ENCODE measurements at regions not wholly inside any gene's neighbourhood (a gene's known extent, or its start where the extent isn't known, plus 50 kb on each side); places are given as distances from the start of the nearest gene placed in this dataset.
A peak's percentile ranks its signal among the peaks of the same experiment; 100 is the strongest.
"Not testable (repeated sequence)": the region's sequence is repeated elsewhere in the genome, so short reads cannot be mapped to it uniquely, and the experiment has no call there.

- DNase-seq = no peak
Observed at GRCh38 chr13:87982400-87982799, 311.2 kb downstream of the SLITRK5 start.

DNA sequence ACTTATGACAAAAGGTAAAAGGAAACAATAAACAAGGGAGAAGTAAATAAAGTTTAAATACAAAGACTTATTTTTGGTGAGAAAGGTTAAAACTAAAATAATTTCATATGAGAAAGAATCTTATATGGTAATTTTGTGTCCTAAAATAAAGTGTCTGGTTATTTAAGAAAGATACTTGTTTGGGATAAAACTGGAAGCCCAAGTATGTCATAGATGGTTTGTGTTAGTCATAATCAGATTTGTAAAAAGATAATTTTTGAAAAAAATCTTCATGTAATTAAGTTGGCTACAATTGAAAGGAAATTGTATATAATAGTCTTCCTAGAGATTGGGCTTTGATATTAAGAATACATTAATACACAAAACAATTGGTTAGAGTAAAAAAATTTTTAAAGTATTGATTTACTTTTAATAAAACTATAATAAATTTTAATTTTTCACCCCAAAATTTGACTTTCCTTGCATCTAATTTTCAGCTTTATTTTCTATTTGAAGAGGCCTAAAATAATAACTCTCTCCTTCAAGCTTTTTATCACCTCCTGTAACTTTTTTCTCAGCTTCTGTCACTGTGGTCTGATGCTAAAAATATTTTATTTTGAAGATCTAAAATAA is 315.6 kb downstream of the SLITRK5 start:
- DNase-seq = no peak

GRCh38 chr13:87998081-87998480 is 326.9 kb downstream of the SLITRK5 start:
- DNase-seq = no peak

GRCh38 chr13:87999240-87999700 is 328.1 kb downstream of the SLITRK5 start:
- no peak for DNase-seq

DNA sequence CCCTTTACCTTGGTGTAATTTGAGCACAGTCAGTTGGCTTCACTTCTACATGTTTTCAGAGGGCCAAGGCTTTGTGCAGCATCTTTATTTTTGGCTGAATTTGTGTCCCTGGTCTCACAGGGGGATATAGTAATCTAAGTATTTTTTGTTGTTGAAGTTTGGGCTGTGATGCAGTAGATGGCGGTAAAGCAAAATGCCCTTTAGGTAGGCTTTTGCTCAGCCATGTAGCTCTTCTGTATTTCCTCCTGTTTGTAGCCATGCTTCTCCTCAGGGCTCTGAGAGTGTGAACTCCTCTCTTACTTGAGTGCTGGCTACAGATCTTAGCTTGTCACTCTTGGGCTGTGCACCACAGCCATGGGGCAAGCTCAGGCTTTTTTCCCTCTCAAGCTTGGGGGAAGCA is 328.6 kb downstream of the SLITRK5 start:
- DNase-seq = no peak

- DNase-seq = no peak
Observed at GRCh38 chr13:88000239-88000638, 329.1 kb downstream of the SLITRK5 start.

GRCh38 chr13:88000787-88001186 is 329.6 kb downstream of the SLITRK5 start:
- DNase-seq = no peak

DNA sequence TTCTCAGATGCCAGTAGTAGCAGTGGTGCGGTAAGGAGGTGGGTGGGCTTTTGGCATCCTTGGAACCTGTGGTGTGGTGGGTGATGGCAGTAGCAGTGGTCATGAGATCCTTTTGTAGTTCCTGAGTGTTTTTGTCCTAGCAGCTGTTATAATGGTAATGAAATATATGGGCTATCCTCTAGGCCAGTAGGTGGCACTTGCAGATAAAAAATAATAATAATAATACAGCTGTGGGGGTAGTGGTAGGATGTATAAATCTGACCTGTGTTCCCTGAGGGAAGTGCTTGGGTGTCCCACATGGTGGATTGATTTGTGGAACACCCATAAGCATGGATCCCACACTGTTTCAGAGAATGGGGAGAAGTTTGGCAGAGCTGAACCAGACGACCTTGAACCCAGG is 334.0 kb downstream of the SLITRK5 start:
- no peak for DNase-seq

DNA sequence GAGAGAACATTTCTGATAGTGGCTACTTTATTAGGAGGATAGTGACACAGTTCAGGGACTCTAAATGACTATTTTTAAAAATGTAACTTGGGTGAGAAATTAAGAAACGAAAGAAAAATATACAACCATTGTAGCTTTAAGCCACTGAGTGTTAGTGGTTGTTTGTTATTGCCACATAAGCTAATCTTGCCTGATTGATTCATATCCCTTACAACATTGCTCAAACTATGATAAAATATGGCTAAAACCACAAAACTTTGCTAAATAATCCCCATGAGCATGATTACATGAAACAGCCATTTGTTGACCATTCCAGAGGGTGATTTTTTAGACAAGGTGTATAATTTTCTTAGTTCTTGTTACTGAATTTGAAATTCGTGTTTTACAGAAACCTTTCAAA is 343.4 kb downstream of the SLITRK5 start:
- DNase-seq = no peak

- DNase-seq = no peak
Observed at GRCh38 chr13:88022431-88023208, 351.4 kb downstream of the SLITRK5 start.

GRCh38 chr13:88026241-88026640 is 355.1 kb downstream of the SLITRK5 start:
- no peak for DNase-seq

DNA sequence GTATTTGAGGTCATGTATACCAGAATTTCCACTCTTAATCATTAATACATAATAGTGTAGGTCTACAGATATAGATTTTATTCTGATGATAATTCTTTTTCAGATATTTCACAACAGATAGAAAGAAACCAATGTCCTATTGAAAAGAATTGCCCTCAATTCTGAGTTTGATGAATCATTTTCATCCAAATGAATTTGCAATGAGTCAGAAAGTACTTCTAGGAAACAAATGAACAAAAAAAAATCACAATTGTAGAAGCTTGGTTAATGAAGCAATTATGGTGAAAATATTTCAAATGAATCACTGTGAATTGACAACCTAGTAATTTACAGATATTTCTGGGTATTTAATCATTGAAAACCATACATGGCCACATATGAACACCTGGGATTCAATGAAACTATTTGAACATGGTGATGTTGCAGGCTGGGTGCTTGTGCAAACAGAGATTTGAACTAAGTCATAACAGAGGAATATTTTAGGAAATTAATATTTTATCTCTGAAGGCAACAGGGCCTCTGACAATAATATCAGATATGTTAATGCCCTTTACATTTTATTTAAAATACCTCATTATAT is 360.9 kb downstream of the SLITRK5 start:
- DNase-seq = no peak

DNA sequence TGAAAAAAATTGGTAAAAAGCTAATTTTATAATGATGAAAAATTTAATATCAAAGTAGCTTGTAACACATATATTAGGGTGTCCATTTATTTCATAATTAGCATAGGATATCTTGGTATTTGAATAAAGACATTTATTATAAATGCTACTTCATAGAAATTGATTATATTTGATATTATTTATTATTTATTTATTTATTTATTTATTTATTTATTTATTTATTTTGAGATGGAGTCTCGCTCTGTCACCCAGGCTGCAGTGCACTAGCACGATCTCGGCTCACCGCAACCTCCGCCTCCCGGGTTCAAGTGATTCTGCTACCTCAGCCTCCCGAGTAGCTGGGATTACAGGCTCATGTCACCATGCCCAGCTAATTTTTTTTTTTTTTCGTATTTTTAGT is 365.0 kb downstream of the SLITRK5 start:
- DNase-seq = not testable (repeated sequence)

- DNase-seq = no peak
Observed at GRCh38 chr13:88042489-88042888, 371.3 kb downstream of the SLITRK5 start.

GRCh38 chr13:88051746-88052482 is 380.7 kb downstream of the SLITRK5 start:
- no peak for DNase-seq

GRCh38 chr13:88063741-88064140 is 392.6 kb downstream of the SLITRK5 start:
- DNase-seq = no peak

DNA sequence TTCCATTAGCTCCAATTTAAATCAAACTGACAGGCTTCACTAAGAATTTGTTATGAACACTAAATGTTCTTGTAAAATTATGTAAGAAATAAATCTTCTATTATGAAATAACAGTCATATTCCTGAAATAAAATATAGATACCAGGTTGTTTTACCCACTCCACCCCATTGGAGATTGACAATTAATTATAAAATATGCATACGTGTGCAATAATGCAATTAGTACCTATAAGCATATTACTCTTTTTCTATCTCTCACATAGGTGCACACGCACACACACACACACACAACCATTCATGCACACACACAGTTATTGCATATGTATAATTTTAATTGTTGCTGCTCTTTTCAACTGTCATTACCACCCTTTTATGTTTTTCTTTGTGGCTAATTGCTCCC is 395.7 kb downstream of the SLITRK5 start:
- DNase-seq = no peak

GRCh38 chr13:88068316-88068715 is 397.1 kb downstream of the SLITRK5 start:
- DNase-seq = no peak

DNA sequence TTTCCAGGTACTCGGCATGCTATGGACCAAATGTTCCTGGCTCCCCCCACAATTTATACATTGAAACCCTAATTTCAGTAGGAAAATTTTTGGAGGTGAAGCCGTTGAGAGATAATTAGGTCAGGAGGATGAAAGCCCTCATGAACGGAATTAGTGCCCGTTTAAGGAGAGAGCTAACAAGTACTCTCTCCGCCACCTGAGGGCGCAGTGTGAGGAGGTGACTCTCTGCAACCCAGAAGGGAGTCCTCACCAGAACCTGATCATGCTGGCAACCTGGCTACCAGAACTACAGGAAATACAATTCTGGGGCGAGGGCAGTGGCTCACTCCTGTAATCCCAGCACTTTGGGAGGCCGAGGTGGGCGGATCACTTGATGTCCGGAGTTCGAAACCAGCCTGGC is 397.8 kb downstream of the SLITRK5 start:
- no peak for DNase-seq

GRCh38 chr13:88071371-88071770 is 400.2 kb downstream of the SLITRK5 start:
- DNase-seq = no peak

DNA sequence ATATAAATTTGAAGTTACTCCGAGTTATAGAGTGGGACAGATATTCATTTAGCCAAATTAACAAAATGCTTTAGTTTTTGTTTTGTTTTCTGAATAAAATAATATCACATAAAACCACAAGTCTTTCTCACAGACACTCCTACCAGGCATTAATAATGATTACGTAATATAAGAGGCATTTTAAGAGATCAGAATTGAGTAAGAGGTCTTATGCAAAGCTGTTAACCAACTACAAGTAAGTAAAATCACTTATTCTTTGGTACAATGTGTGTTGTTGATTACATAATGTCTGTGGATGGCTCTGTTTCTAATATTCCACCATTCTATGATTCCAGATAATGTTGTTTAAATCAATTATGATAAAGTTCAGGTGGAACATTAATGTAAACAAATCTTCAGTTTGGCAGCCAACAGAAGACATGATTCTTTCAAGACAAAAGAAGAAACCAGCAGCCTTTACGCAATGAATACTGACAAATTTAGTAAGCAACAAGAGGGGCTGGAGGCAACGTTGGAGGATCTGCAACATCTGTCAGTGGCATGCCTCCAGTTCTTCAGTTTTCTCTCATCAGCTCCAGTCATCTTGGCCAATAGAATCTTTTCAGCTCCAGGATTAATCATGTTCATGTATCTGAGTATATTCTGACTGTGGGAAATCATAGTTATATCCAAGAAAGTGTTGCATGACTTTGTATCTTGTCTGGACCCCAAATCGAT is 403.8 kb downstream of the SLITRK5 start:
- DNase-seq = peak; percentile 69

- no peak for DNase-seq
Observed at GRCh38 chr13:88085036-88085435, 413.9 kb downstream of the SLITRK5 start.

Data from tongue (tissue), 1 donor.